Neural progenitor cell (in vitro differentiated cells): ENCODE measurements at regions not wholly inside any gene's neighbourhood (a gene's known extent, or its start where the extent isn't known, plus 50 kb on each side); places are given as distances from the start of the nearest gene placed in this dataset.

Experiments
- EZH2 ChIP-seq: fragments of 200-600 bp; sonication (generic); IDR thresholded peaks from 2 replicates; pipeline ENCODE4 v1.6.1; 2017; ENCODE audit warnings: antibody characterized with exemption, mild to moderate bottlenecking, moderate library complexity
- EZH2phosphoT487 ChIP-seq: fragments of 200-600 bp; sonication (generic); IDR thresholded peaks from 2 replicates; pipeline ENCODE4 v1.6.1; 2017; ENCODE audit warnings: antibody characterized with exemption
- TF ChIP-seq, protein P1 (sequence below): fragments of 200-600 bp; sonication (generic); IDR thresholded peaks from 2 replicates; pipeline ENCODE4 v1.5.1; 2017; ENCODE audit warnings: antibody characterized with exemption, mild to moderate bottlenecking

DNA sequence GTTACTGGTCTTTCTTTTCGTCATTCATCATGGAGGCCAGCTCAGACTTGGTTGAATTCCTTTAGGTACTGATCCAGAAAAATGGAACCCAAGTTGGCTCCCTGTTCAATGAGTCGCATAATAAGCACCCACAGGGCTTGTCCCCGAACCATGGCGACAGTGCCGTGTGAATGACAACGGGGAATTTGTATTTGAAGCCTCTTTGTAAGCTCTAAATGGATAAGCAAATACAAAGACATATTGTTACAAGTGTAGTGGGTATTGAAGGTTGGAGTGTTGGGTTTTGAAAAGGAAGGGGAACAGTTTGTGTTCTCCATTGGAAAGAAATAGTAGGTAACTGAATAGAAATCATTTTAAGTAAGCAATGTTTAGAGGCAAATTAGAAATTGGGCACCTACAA, 288.9 kb downstream of the SLC4A3 start:
- TF ChIP-seq, protein P1, sequence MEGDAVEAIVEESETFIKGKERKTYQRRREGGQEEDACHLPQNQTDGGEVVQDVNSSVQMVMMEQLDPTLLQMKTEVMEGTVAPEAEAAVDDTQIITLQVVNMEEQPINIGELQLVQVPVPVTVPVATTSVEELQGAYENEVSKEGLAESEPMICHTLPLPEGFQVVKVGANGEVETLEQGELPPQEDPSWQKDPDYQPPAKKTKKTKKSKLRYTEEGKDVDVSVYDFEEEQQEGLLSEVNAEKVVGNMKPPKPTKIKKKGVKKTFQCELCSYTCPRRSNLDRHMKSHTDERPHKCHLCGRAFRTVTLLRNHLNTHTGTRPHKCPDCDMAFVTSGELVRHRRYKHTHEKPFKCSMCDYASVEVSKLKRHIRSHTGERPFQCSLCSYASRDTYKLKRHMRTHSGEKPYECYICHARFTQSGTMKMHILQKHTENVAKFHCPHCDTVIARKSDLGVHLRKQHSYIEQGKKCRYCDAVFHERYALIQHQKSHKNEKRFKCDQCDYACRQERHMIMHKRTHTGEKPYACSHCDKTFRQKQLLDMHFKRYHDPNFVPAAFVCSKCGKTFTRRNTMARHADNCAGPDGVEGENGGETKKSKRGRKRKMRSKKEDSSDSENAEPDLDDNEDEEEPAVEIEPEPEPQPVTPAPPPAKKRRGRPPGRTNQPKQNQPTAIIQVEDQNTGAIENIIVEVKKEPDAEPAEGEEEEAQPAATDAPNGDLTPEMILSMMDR: no peak
- TF ChIP-seq EZH2: no peak
- TF ChIP-seq EZH2phosphoT487: no peak
